ENCODE measurements at regions not wholly inside any gene's neighbourhood (a gene's known extent, or its start where the extent isn't known, plus 50 kb on each side); places are given as distances from the start of the nearest gene placed in this dataset.

DNA sequence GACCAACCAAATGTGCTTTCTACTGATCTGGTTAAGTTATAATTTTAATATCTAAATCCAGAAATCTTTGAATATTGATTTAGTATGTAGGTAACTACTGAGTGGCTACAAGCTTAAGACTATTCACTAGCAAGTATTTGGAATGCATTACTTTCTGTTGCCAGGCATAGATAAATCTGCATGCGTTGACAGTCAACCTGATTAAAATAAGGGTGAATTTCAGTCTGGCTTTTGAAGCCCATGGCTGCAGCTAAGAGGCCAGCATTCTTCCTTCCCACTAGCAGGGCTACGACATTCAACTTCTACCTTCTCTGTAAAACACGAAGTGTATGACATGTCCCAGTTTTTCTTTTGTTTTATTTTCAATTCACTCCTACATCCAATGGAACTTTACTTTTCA lies 340.6 kb downstream of the EPHA4 start:
- TF ChIP-seq TARDBP (IDR thresholded peaks at IDR 0.05) (no peak), NFRKB (IDR thresholded peaks at IDR 0.05) (no peak), FOXA1 (IDR thresholded peaks at IDR 0.05) (no peak), LEF1 (IDR thresholded peaks at IDR 0.05; ENCODE audit: borderline replicate concordance) (no peak), FOXM1 (IDR thresholded peaks at IDR 0.05; ENCODE audit: borderline replicate concordance) (no peak)

Data from HEK293T (cell line).